ENCODE measurements at regions not wholly inside any gene's neighbourhood (a gene's known extent, or its start where the extent isn't known, plus 50 kb on each side); places are given as distances from the start of the nearest gene placed in this dataset.

DNA sequence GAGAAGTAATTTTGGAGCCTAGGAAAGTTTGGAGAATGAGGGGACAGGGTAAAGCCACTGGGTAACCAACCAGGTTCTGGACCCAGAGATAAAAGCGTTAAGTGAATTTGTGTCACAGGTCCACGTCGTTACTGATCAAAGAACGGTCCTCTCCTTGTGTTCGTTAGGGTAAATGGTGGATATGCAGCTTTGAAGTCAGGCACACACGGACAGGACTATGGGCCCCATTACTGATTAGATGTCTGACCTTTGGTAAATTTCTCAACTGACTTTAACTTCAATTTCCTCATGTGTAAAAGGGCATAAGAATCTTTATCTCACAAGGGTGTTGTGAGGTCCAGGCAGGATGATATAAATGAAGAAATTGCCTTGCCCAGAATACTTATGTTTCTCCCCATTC, 76.6 kb downstream of the EMP1 start:
- TF ChIP-seq, protein P1, sequence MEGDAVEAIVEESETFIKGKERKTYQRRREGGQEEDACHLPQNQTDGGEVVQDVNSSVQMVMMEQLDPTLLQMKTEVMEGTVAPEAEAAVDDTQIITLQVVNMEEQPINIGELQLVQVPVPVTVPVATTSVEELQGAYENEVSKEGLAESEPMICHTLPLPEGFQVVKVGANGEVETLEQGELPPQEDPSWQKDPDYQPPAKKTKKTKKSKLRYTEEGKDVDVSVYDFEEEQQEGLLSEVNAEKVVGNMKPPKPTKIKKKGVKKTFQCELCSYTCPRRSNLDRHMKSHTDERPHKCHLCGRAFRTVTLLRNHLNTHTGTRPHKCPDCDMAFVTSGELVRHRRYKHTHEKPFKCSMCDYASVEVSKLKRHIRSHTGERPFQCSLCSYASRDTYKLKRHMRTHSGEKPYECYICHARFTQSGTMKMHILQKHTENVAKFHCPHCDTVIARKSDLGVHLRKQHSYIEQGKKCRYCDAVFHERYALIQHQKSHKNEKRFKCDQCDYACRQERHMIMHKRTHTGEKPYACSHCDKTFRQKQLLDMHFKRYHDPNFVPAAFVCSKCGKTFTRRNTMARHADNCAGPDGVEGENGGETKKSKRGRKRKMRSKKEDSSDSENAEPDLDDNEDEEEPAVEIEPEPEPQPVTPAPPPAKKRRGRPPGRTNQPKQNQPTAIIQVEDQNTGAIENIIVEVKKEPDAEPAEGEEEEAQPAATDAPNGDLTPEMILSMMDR (IDR thresholded peaks at IDR 0.05; ENCODE audit: low read depth, low read length) = no peak
- no peak for DNase-seq (ENCODE audit: low read depth in 2 of 2)
- no peak overlapping the region for H3K4me3 ChIP-seq (replicated peaks in 1 of 2; ENCODE audit: low read depth in 2 of 2, low read length in 2 of 2)

DNA sequence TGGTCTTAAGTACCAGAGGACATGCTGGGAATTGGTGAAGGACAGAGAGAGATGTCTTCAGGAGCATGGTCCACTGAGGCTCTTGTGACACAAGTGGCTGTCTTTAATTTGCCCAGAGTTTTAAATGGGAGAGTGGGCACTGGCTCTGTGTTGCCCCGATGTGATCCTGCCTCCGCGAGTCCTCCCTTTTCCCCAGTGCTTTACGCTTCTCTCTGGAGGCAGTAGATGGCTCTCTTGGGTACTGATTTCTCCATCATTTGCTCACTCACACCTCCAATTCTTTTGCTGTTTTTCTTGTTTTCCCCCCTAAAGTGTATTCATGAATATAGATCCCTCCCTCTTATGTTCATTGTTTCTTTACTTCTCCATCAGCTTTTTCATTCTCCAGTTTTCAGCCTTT, 74.3 kb downstream of the EMP1 start:
- no peak overlapping the region for H3K4me3 ChIP-seq (replicated peaks in 1 of 2; ENCODE audit: low read depth in 2 of 2, low read length in 2 of 2)
- TF ChIP-seq, protein P1 (IDR thresholded peaks at IDR 0.05; ENCODE audit: low read depth, low read length) = no peak
- DNase-seq (ENCODE audit: low read depth in 2 of 2) = no peak

Data from cardiac fibroblast (primary cell).